OCI-LY1 (cell line): ENCODE measurements at regions not wholly inside any gene's neighbourhood (a gene's known extent, or its start where the extent isn't known, plus 50 kb on each side); places are given as distances from the start of the nearest gene placed in this dataset.

ENCODE experiments used
- H2AFZ ChIP-seq: fragments of 200-600 bp; sonication (generic), shearing (Covaris generic); 2 replicates; pipeline ENCODE4 v1.6.0; 2014; ENCODE audit warnings: antibody characterized with exemption, mild to moderate bottlenecking, low read length
- H3F3A ChIP-seq: fragments of 200-600 bp; sonication (generic), shearing (Covaris generic); 2 replicates; pipeline ENCODE4 v1.6.0; 2014; ENCODE audit warnings: mild to moderate bottlenecking, antibody characterized with exemption, low read length, moderate library complexity; ENCODE audit not compliant: insufficient read depth
- H3K27ac ChIP-seq: fragments of 200-600 bp; sonication (generic); 2 replicates; pipeline ENCODE4 v1.5.1; 2014; ENCODE audit warnings: low read length, mixed run types, mild to moderate bottlenecking, low read depth; ENCODE audit not compliant: poor library complexity, severe bottlenecking
- H3K27me3 ChIP-seq: fragments of 200-600 bp; sonication (generic); 2 replicates; pipeline ENCODE4 v1.6.0; 2014; ENCODE audit warnings: antibody characterized with exemption, mild to moderate bottlenecking, low read length, moderate library complexity; ENCODE audit not compliant: insufficient read depth
- H3K36me3 ChIP-seq: fragments of 200-600 bp; sonication (generic); 2 replicates; pipeline ENCODE4 v1.6.1; 2014; ENCODE audit warnings: mild to moderate bottlenecking, antibody characterized with exemption, low read length, moderate library complexity, mixed read lengths; ENCODE audit not compliant: insufficient read depth
- H3K4me1 ChIP-seq: fragments of 200-600 bp; sonication (generic); 2 replicates; pipeline ENCODE4 v1.5.1; 2014; ENCODE audit warnings: mild to moderate bottlenecking, low read length, moderate library complexity; ENCODE audit not compliant: insufficient read depth, severe bottlenecking
- H3K4me2 ChIP-seq: fragments of 200-600 bp; sonication (generic), shearing (Covaris generic); 2 replicates; pipeline ENCODE4 v1.6.1; 2014; ENCODE audit warnings: low read length
- H3K4me3 ChIP-seq: fragments of 200-600 bp; sonication (generic); 2 replicates; pipeline ENCODE4 v1.5.1; 2014; ENCODE audit warnings: low read length, low read depth, mild to moderate bottlenecking, mixed read lengths; ENCODE audit not compliant: poor library complexity, severe bottlenecking
- H3K79me2 ChIP-seq: fragments of 200-600 bp; shearing (Covaris generic); 2 replicates; pipeline ENCODE4 v1.6.1; 2016; ENCODE audit warnings: mixed run types, low read length, mixed read lengths; ENCODE audit not compliant: insufficient read depth
- H3K9ac ChIP-seq: fragments of 200-600 bp; sonication (generic), shearing (Covaris generic); 2 replicates; pipeline ENCODE4 v1.6.1; 2014; ENCODE audit warnings: mild to moderate bottlenecking, low read length, mixed read lengths
- H3K9me2 ChIP-seq: fragments of 200-600 bp; sonication (generic), shearing (Covaris generic); 2 replicates; pipeline ENCODE4 v1.6.1; 2014; ENCODE audit warnings: low read depth, mild to moderate bottlenecking, low read length, mixed read lengths
- H3K9me3 ChIP-seq: fragments of 200-600 bp; shearing (Covaris generic); 2 replicates; pipeline ENCODE4 v1.6.1; 2014; ENCODE audit warnings: low read length, mixed read lengths
- H4K20me1 ChIP-seq: fragments of 200-600 bp; sonication (generic), shearing (Covaris generic); 2 replicates; pipeline ENCODE4 v1.6.0; 2016; ENCODE audit warnings: mild to moderate bottlenecking, low read length; ENCODE audit not compliant: insufficient read depth
- EZH2 ChIP-seq: fragments of 200-600 bp; sonication (generic), shearing (Covaris generic); IDR thresholded peaks from 2 replicates; pipeline ENCODE4 v1.8.0; 2017; ENCODE audit warnings: borderline replicate concordance, mixed run types, mild to moderate bottlenecking, antibody characterized with exemption, low read length, moderate library complexity, mixed read lengths
- TF ChIP-seq, protein P1 (sequence below): fragments of 200-600 bp; sonication (generic), shearing (Covaris generic); IDR thresholded peaks from 2 replicates; pipeline ENCODE4 v1.5.1; 2017; ENCODE audit warnings: mild to moderate bottlenecking, antibody characterized with exemption, low read length, moderate library complexity, mixed read lengths

DNA sequence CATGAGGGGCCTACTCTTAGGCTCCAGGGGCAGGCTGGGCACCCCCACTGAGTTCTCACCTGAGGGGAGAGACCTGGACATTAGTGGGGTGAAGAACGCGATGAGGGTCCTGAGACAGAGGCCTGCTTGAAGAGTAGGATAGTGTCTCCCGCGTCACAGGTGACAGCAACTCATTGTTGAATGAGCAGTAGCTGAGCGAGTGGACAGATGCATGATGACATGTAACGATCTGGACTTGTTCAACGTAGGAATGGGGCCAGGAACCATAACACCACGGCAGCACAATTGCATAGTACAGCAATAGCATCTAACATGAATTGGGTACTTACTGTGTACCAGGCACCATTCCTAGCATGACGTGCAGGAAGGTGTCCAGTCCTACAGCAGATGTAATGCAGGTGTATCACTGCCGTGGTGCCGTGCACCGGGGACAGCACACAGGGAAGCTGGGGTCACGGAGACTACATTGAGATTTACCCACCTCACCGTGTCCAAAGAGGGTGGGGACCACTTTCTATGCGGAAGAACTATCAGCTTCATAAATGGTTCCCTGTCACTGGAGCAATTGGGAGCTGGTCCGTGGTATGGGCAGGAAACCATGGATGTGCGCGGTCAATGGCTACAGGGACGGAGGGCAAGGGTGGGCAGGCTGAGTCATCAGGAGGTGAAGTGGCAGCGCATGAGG is 1019.1 kb downstream of the TBC1D22A start:
- Histone ChIP-seq H3K79me2 (no peaks in the 10 kb centered on the region), H3K9me3 (no peaks in the 10 kb centered on the region; the same call in 1 of the 2 replicates), H4K20me1 (no peaks in the 10 kb centered on the region), H3F3A (no peaks in the 10 kb centered on the region), H3K9me2 (no peaks in the 10 kb centered on the region), H3K4me2 (no peak overlapping the region), H3K4me1 (no peaks in the 10 kb centered on the region), H2AFZ (no peak overlapping the region), H3K9ac (no peak overlapping the region), H3K27me3 (peaks cover 4% of the 10 kb centered on the region), H3K36me3 (no peaks in the 10 kb centered on the region; the same call in 1 of the 2 replicates), H3K4me3 (no peak overlapping the region), H3K27ac (no peak overlapping the region)
- TF ChIP-seq EZH2: no peak
- TF ChIP-seq, protein P1, sequence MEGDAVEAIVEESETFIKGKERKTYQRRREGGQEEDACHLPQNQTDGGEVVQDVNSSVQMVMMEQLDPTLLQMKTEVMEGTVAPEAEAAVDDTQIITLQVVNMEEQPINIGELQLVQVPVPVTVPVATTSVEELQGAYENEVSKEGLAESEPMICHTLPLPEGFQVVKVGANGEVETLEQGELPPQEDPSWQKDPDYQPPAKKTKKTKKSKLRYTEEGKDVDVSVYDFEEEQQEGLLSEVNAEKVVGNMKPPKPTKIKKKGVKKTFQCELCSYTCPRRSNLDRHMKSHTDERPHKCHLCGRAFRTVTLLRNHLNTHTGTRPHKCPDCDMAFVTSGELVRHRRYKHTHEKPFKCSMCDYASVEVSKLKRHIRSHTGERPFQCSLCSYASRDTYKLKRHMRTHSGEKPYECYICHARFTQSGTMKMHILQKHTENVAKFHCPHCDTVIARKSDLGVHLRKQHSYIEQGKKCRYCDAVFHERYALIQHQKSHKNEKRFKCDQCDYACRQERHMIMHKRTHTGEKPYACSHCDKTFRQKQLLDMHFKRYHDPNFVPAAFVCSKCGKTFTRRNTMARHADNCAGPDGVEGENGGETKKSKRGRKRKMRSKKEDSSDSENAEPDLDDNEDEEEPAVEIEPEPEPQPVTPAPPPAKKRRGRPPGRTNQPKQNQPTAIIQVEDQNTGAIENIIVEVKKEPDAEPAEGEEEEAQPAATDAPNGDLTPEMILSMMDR: no peak

- H3F3A ChIP-seq: no peaks in the 10 kb centered on the region
- no peaks in the 10 kb centered on the region for H3K9me2 ChIP-seq
- no peak overlapping the region for H3K4me3 ChIP-seq
- no peak overlapping the region for H3K27ac ChIP-seq
- no peaks in the 10 kb centered on the region; the same call in 1 of the 2 replicates for H3K36me3 ChIP-seq
- no peak overlapping the region for H2AFZ ChIP-seq
- no peaks in the 10 kb centered on the region; the same call in 1 of the 2 replicates for H3K9me3 ChIP-seq
- H4K20me1 ChIP-seq: no peaks in the 10 kb centered on the region
- H3K4me1 ChIP-seq: no peaks in the 10 kb centered on the region
- no peak for TF ChIP-seq EZH2
- TF ChIP-seq, protein P1: no peak
- no peaks in the 10 kb centered on the region for H3K79me2 ChIP-seq
- H3K9ac ChIP-seq: no peak overlapping the region
- H3K4me2 ChIP-seq: no peak overlapping the region
- H3K27me3 ChIP-seq: peaks cover 4% of the 10 kb centered on the region; the same call in 1 of the 2 replicates
Observed at GRCh38 chr22:47781024-47781423, 1018.6 kb downstream of the TBC1D22A start.

DNA sequence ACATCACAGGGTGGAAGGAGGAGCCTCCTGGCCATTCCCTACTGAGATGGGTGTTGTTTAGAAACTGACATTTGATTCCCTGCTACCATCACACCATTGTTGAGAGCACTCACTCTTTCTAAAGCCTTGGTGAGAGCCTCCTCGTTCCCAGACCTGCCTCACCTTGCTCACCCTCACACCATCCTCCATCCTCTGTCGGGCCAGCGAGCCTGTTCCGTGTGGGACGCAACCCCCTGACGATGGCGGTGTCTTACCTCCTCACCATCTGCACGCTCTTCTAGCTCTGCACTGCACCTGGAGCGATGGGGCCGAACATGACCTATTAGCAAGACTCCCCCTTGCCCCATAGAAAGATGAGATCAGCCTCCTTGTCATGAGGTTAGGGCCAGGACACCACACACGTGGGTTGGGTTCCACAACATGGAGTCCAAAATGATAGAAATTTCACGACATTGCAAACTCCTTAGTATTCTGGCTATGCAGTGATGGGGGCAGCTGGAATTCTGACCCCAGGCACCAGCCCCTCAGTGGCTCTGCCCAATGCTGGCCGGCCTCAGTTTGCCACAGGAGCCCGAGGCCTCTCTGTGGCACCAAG is 1017.9 kb downstream of the TBC1D22A start:
- no peaks in the 10 kb centered on the region for H3K4me1 ChIP-seq
- H3K27ac ChIP-seq: no peak overlapping the region
- peaks cover 4% of the 10 kb centered on the region; the same call in 1 of the 2 replicates for H3K27me3 ChIP-seq
- H3K9me3 ChIP-seq: no peaks in the 10 kb centered on the region; the same call in 1 of the 2 replicates
- H2AFZ ChIP-seq: no peak overlapping the region
- H3K4me2 ChIP-seq: no peak overlapping the region
- no peaks in the 10 kb centered on the region for H3K9me2 ChIP-seq
- H3K36me3 ChIP-seq: no peaks in the 10 kb centered on the region; the same call in 1 of the 2 replicates
- H3K9ac ChIP-seq: no peak overlapping the region
- no peaks in the 10 kb centered on the region for H3F3A ChIP-seq
- no peaks in the 10 kb centered on the region for H4K20me1 ChIP-seq
- TF ChIP-seq, protein P1: no peak
- TF ChIP-seq EZH2: no peak
- no peak overlapping the region for H3K4me3 ChIP-seq
- H3K79me2 ChIP-seq: no peaks in the 10 kb centered on the region
